SH-SY5Y (cell line): ENCODE measurements at regions not wholly inside any gene's neighbourhood (a gene's known extent, or its start where the extent isn't known, plus 50 kb on each side); places are given as distances from the start of the nearest gene placed in this dataset.

ENCODE experiments used
- GATA2 ChIP-seq: IDR thresholded peaks from 2 replicates; pipeline ENCODE4 v1.6.1; 2011; ENCODE audit warnings: mild to moderate bottlenecking, low read depth, low read length
- GATA3 ChIP-seq: IDR thresholded peaks from 2 replicates; pipeline ENCODE4 v1.6.1; 2011; ENCODE audit warnings: low read depth, mild to moderate bottlenecking, low read length, moderate library complexity

DNA sequence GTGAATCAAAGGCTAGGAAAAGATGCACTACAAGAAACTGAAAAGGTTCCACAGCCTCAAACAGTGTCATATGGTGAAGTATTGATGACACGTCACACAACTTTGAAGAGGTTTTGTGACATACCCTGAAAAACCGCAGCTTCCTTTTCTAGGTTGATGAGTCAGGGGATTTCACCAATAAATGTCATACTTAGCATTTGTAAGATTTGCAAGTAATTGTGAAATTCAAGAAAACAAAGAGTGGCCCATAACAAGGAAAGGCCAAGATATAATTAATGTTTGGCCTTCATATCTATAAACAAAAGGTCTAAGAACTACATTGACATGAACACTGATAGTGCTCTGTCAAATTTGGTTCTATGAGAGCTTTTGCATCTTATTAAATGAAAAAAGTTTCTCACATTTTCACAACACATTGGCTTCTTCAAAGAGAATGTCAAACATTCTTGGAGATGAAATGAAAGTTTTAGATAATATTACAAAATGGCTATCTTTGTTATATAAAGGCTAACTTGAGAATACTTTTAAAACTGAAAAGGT is 62.0 kb upstream of the NAMPT start:
- TF ChIP-seq GATA2 = no peak
- no peak for TF ChIP-seq GATA3
